Chondrocyte (in vitro differentiated cells): ENCODE measurements at regions not wholly inside any gene's neighbourhood (a gene's known extent, or its start where the extent isn't known, plus 50 kb on each side); places are given as distances from the start of the nearest gene placed in this dataset.

ENCODE experiments used
- DNase-seq: peaks from one replicate; pipeline ENCODE4 v3.0.0; 2021; ENCODE audit warnings: mixed read lengths, low spot score
- H3K27ac Mint-ChIP-seq: one replicate; pipeline ENCODE4 v1.8.0; 2021; ENCODE audit warnings: mild to moderate bottlenecking, moderate library complexity, mixed read lengths; ENCODE audit not compliant: unreplicated experiment
- H3K27me3 Mint-ChIP-seq: 2 replicates; pipeline ENCODE4 v1.8.0; 2021; ENCODE audit warnings: low read depth, mixed read lengths
- H3K36me3 Mint-ChIP-seq: 2 replicates; pipeline ENCODE4 v1.8.0; 2021; ENCODE audit warnings: low read depth, mixed read lengths
- H3K4me1 Mint-ChIP-seq: 2 replicates; pipeline ENCODE4 v1.8.0; 2021; ENCODE audit warnings: low read depth, mild to moderate bottlenecking, mixed read lengths
- H3K4me3 Mint-ChIP-seq: one replicate; pipeline ENCODE4 v1.8.0; 2021; ENCODE audit warnings: mild to moderate bottlenecking, moderate library complexity, mixed read lengths; ENCODE audit not compliant: unreplicated experiment
- H3K9me3 Mint-ChIP-seq: 2 replicates; pipeline ENCODE4 v1.8.0; 2021; ENCODE audit warnings: low read depth, mixed read lengths
- TF ChIP-seq, protein P1 (sequence below): fragments of 200-600 bp; sonication (generic); IDR thresholded peaks from 2 replicates; pipeline ENCODE4 v1.5.0; 2021; ENCODE audit warnings: antibody characterized with exemption, mild to moderate bottlenecking, moderate library complexity

DNA sequence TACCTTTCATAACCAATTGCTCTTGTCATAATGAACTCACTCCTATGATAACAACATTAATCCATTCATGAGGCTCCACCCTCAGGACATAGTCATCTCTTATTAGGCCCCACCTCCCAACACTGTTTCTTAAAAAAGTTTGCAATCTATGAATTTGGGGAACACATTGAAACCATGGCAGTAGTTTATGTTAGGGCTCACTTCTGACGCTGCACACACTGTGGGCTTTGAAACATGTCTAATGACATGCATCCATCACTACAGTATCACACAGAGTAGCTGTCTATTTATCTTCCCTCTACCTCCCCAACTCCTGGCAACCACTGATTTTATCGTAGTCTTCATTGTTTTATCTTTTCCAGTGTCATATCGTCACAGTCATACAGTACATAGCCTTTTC, 299.8 kb downstream of the GLRX3 start:
- no peak for DNase-seq
- H3K4me1 Mint-ChIP-seq = no peaks in the 10 kb centered on the region
- no peak overlapping the region for H3K4me3 Mint-ChIP-seq
- no peak overlapping the region for H3K27ac Mint-ChIP-seq
- H3K27me3 Mint-ChIP-seq = no peaks in the 10 kb centered on the region
- peaks cover 65% of the 10 kb centered on the region for H3K9me3 Mint-ChIP-seq
- TF ChIP-seq, protein P1, sequence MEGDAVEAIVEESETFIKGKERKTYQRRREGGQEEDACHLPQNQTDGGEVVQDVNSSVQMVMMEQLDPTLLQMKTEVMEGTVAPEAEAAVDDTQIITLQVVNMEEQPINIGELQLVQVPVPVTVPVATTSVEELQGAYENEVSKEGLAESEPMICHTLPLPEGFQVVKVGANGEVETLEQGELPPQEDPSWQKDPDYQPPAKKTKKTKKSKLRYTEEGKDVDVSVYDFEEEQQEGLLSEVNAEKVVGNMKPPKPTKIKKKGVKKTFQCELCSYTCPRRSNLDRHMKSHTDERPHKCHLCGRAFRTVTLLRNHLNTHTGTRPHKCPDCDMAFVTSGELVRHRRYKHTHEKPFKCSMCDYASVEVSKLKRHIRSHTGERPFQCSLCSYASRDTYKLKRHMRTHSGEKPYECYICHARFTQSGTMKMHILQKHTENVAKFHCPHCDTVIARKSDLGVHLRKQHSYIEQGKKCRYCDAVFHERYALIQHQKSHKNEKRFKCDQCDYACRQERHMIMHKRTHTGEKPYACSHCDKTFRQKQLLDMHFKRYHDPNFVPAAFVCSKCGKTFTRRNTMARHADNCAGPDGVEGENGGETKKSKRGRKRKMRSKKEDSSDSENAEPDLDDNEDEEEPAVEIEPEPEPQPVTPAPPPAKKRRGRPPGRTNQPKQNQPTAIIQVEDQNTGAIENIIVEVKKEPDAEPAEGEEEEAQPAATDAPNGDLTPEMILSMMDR = no peak
- H3K36me3 Mint-ChIP-seq = no peaks in the 10 kb centered on the region

DNA sequence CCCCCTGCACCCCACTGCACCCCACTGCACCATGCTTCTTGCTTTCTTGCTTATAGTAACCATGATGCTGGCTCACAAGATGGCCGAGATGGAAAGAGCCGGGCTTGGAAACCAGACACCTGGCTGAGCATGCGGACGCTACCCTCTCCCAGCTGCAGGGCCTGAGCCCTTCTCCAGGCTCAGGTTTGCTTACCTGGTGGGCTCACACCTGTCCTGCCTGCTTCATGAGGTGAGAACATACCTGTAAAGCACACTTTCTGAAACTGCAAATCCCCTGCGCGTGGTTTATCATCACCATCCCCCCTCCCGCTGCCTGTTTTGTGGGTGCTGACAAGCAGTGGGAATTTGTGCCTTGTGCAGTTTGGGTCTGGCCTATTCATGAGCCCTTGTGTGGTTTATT, 302.7 kb downstream of the GLRX3 start:
- no peaks in the 10 kb centered on the region for H3K4me1 Mint-ChIP-seq
- H3K36me3 Mint-ChIP-seq = no peaks in the 10 kb centered on the region
- peaks cover 67% of the 10 kb centered on the region for H3K9me3 Mint-ChIP-seq
- H3K27ac Mint-ChIP-seq = no peak overlapping the region
- H3K27me3 Mint-ChIP-seq = no peaks in the 10 kb centered on the region
- no peak overlapping the region for H3K4me3 Mint-ChIP-seq
- TF ChIP-seq, protein P1 = no peak
- DNase-seq = no peak

DNA sequence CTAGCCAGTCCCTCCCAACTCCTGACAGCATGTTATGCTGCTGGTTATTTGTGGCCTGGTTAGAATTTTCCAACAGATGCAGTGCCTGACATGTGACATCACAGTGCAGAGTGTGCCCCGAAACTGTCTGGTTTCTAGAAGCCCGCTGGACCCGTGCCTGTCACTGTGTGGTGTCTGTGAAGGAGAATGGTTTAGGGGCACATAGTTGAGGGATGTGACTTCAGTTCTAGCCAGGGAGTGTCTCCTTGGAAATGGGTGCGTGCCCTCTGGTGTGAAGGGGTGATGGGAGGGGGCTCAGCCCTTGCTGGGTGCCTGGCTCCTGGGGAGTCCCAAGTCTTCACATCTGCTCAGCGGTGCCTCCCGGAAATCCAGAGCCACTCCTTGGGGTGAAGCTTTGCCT, 303.6 kb downstream of the GLRX3 start:
- Mint-ChIP-seq H3K27ac (no peak overlapping the region), H3K27me3 (no peaks in the 10 kb centered on the region), H3K4me3 (no peak overlapping the region)

DNA sequence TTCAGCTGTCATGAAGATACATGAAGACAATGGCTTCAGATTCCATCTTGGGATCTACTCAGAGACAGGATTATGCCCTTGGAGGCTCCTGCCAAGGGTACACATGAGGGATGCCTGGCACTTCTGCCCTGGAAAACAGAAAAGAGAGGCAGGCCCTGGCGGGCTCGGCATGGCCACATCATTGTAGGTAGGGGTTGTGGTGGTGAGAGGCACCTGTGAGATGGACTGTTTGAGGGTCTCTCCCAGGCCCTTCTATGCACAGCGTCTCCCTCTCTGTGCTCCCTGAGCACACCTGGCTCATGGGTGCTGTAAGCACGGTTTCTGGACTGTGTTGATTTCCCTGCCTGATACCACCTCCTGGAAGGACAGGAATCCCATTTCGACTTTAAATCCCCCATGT, 304.3 kb downstream of the GLRX3 start:
- TF ChIP-seq, protein P1 = no peak

More for the DNA sequence above, 303.6 kb downstream of the GLRX3 start:
- Mint-ChIP-seq H3K4me1 (no peaks in the 10 kb centered on the region), H3K36me3 (no peaks in the 10 kb centered on the region), H3K9me3 (peaks cover 60% of the 10 kb centered on the region)
- no peak for DNase-seq
- TF ChIP-seq, protein P1 = no peak

DNA sequence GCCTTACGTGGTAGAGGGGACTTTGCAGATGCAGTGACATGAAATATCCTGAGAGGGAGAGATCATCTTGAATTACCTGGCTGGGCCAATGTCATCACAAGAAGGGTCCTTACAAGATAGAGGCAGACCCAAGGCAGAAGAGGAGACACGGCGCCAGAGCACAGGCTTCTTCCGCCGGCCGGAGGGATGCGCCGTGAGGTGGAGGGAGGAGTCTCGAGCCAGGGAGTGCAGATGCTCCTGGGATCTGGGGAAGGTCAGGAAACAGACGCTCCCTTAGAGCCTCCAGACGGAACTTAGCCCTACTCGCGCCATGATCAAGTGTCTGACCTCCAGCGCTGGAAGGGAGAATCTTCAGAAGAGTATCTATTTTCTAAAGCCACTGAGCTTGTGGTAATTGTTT, 304.8 kb downstream of the GLRX3 start:
- no peaks in the 10 kb centered on the region for H3K36me3 Mint-ChIP-seq
- H3K4me1 Mint-ChIP-seq = no peaks in the 10 kb centered on the region
- no peak for DNase-seq
- TF ChIP-seq, protein P1 = no peak
- H3K27me3 Mint-ChIP-seq = no peaks in the 10 kb centered on the region
- H3K4me3 Mint-ChIP-seq = no peak overlapping the region
- no peak overlapping the region for H3K27ac Mint-ChIP-seq
- H3K9me3 Mint-ChIP-seq = peaks cover 52% of the 10 kb centered on the region

More for the DNA sequence above, 304.3 kb downstream of the GLRX3 start:
- Mint-ChIP-seq H3K27ac (no peak overlapping the region), H3K27me3 (no peaks in the 10 kb centered on the region), H3K4me3 (no peak overlapping the region), H3K9me3 (peaks cover 57% of the 10 kb centered on the region), H3K36me3 (no peaks in the 10 kb centered on the region), H3K4me1 (no peaks in the 10 kb centered on the region)
- DNase-seq = no peak
